NCI-H2227 treated with DMSO at 0.1 percent for 48 hours (cell line): ENCODE measurements at regions not wholly inside any gene's neighbourhood (a gene's known extent, or its start where the extent isn't known, plus 50 kb on each side); places are given as distances from the start of the nearest gene placed in this dataset.

Experiments used
- DNase-seq: peaks from one replicate; lab custom pipeline; 2025; lab: John Stamatoyannopoulos, UW

GRCh38 chr22:48397531-48398180 is 1430.0 kb downstream of the BRD1 start:
- no peak for DNase-seq

GRCh38 chr22:48396785-48397530 is 1430.7 kb downstream of the BRD1 start:
- no peak for DNase-seq

DNA sequence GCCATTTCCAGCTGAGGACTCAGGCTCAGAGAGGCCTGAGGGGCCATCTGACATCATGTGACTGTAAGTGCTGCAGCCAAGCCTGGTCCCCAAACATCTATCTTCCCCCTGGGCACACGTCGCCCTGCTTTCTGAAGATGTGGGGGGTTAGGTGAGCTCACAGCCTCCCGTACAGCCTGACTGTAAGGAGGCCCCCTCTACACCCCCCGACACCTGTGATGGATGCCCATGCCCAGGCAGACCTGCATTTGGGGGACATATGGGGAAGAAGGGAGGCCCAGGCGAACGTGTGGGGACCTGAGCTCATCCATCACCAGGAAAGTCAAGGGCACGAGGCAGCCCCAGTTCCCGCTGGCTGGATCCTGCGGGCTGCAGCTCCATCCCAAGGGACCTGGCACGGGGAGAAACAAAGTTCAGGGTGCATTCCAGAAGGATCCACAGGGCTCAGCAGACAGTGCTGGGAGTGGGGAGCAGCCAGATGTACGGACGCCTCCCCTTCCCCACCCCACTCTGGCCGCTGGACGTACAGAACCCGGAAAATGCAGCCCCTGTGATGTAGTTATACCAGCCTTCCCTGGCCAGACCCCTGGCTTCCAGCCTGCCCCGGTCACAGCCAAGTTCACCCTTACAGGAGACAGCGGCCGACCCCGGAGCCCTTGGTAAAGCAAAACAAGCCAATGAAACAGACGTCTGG is 1431.4 kb downstream of the BRD1 start:
- DNase-seq: no peak

DNA sequence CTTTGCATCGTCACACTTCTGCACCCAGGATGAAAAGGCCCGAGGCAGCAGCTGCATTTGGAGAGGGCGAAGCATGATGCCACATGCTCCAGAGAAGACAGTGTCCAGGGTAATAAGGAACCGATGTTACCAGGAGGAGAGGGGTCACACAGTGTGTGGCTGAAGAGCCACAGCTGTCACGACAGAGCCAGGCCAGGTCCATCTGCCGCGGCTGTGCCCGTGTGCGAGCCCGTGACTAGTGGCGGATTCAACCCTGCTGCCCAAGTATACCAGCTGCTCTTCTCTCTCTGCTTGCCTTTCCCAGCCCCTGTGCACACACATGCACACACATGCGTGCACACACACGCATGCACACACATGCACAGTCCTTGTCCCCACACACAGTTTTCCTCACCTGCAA is 1432.5 kb downstream of the BRD1 start:
- no peak for DNase-seq

DNA sequence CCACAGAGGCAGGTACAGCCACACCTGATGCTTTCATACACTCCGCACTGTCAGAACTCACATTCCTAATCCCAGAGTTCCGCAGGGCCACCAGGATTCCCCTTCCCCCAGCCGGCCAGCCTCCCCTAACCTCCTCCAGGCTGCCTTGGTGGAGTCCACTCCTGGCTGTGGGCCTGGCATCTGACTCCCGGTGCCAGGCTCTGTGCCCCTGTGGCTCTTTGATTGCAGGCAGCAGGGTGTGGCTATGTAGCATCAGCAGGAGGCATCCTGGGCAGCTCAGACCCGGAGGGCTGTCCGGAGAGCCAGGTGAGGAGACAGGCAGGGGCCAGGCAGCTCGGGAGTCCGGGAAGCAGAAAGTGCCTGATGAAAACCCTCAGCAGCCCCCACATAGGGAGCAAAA is 1432.9 kb downstream of the BRD1 start:
- DNase-seq: no peak

DNA sequence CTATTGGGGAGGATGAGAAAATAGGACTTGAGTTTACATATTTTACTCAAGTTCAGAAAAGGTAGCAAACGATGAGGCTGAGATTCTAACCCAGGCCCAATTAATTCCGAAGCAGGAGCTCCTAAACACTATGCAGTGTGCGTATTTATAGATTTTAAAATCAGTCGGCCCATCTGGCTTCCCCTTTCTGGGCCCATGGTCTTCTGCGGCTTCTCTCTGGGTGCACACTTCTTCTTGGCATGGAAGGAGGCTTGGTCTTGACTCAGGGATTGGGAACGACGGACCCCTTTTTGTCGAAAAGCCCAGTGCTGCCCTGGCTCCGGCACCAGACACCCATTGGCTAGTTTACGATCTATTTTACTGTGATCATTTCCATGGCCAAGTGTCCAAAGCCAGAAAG is 1433.8 kb downstream of the BRD1 start:
- no peak for DNase-seq

- DNase-seq: no peak
These were observed 1434.7 kb downstream of the BRD1 start for GRCh38 chr22:48393041-48393370.

DNA sequence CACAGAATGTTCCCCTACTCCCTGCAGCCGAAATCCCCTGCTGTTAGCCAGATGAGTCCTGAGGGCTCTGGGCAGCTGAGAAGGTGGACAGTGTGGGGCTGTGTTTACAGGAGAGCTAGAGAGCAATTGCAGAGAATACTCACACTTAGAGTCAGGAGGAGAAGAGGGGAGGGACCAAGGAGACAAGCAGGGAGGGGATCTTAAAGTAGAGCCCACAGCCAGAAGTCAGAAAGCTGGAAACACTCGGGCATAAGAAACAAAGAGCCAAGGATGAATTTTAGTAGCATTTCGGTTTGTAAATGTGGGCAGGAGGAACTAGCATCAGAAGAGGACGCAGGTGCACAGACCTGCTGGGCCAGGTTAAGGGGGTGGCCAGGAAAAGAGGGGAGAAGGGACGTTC is 1435.9 kb downstream of the BRD1 start:
- DNase-seq: no peak

DNA sequence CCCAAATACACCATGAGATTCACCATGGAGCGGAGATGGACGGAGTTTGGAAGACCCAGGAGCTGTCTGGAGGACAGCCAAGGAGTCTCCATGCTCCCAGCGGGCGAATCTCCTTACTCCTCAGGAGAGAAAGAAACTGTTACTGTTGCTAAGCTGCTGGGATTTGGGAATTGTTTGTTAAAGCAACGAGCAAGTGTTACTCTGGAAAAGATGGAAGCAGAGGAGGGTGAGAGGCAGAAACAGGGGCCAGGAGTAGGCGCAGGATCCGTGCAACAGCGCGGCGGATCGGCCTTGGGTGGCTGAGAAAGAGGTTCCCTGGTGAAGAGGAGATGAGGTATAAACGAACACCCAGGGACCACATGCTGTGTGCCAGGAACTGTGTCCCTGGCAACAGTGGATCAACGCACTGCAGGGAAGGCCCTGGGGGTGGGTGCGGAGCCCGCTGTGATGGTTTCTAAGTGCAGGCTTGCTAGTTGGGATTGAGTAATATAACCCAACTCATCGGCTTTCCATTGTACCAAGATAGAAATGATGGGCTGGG is 1436.4 kb downstream of the BRD1 start:
- no peak for DNase-seq

- DNase-seq: no peak
These were observed 1437.8 kb downstream of the BRD1 start for GRCh38 chr22:48389916-48390315.

- DNase-seq: no peak
These were observed 1445.5 kb downstream of the BRD1 start for GRCh38 chr22:48382197-48382596.

GRCh38 chr22:48380016-48380665 is 1447.5 kb downstream of the BRD1 start:
- no peak for DNase-seq

DNA sequence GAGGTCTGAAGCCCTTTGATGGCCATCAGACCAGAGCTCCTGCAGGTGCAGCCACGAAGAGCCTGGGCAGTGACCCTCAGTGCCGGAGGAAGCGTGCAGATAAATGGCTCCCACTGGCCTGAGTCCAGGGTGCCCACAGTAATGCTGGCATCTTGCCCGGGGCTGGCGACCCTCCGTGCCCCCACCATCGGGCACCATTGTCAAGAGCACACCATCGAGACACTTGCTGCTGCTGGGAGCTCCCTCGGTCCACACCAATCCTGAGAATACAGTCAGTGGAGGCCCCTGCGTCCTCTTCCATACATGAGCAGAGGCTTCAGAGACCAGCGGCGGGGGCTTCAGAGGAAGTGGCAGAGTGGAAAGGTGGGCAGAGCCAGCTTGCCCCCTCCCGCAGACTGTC is 1448.3 kb downstream of the BRD1 start:
- DNase-seq: no peak

GRCh38 chr22:48378673-48379072 is 1449.0 kb downstream of the BRD1 start:
- DNase-seq: no peak

GRCh38 chr22:48376936-48377712 is 1450.5 kb downstream of the BRD1 start:
- no peak for DNase-seq

DNA sequence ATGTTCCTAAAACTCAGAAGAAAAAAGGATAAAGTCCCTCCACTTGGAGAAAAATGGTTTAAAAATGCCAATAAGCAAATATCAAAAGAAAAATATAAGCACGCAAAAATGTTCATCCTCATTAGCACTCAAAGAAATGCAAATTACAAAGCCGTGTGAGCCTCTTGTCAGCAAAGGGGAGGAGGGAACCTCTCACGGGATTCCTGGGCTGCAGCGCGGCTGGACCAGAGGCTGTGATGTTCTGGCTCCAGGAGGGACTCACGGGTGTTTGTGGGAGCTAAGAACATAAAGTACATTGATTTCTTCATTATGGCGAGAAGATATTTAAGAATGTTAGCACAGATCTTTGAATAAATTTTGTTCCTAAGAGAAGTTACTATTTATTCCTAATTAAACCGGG is 1451.2 kb downstream of the BRD1 start:
- no peak for DNase-seq

- no peak for DNase-seq
These were observed 1454.0 kb downstream of the BRD1 start for GRCh38 chr22:48373626-48374173.

- DNase-seq: no peak
These were observed 1455.3 kb downstream of the BRD1 start for GRCh38 chr22:48372390-48372789.

- DNase-seq: no peak
These were observed 1456.3 kb downstream of the BRD1 start for GRCh38 chr22:48371391-48371790.

- no peak for DNase-seq
These were observed 1457.0 kb downstream of the BRD1 start for GRCh38 chr22:48370508-48371325.
